SK-N-SH (cell line): ENCODE measurements at regions not wholly inside any gene's neighbourhood (a gene's known extent, or its start where the extent isn't known, plus 50 kb on each side); places are given as distances from the start of the nearest gene placed in this dataset.

Source experiments
- CTCF ChIA-PET: fragments of 300-600, 350-600 bp; formaldehyde crosslinking; extraction: SDS; loops from one replicate; lab custom pipeline; 2021; lab: Yijun Ruan, JAX
- POLR2A ChIA-PET: fragments of 350-600 bp; sonication (Branson Sonifier 250); formaldehyde crosslinking; extraction: SDS; loops from one replicate; lab custom pipeline; 2020; ENCODE audit warnings: antibody characterized with exemption, inconsistent platforms; lab: Yijun Ruan, JAX
- DNase-seq: peaks from one replicate; pipeline ENCODE4 v3.0.0; 2012
- H2AFZ ChIP-seq: fragments of 200-600 bp; sonication (generic); 2 replicates; pipeline ENCODE4 v1.8.1; 2016; ENCODE audit warnings: antibody characterized with exemption, mild to moderate bottlenecking, low read depth
- H3F3A ChIP-seq: fragments of 200-600 bp; sonication (generic); replicated peaks from 2 replicates; pipeline ENCODE3; 2016; ENCODE audit warnings: antibody characterized with exemption, mild to moderate bottlenecking; ENCODE audit not compliant: insufficient read depth
- H3K27ac ChIP-seq, 2 experiments: fragments of 200-500 bp in 1 of 2; fragments of 200-600 bp in 1 of 2; sonication (Bioruptor generic) in 1 of 2; sonication (generic), shearing (Covaris generic) in 1 of 2; 2 replicates each; pipeline versions ENCODE4 v1.5.1 to v1.6.1; 2014 to 2016; ENCODE audit warnings: low read depth in 2 of 2, inconsistent platforms in 1 of 2, low read length in 1 of 2, mild to moderate bottlenecking in 1 of 2, mixed read lengths in 1 of 2
- H3K27me3 ChIP-seq: fragments of 200-600 bp; sonication (generic), shearing (Covaris generic); 2 replicates; pipeline ENCODE4 v1.6.1; 2016; ENCODE audit warnings: mixed run types; ENCODE audit not compliant: insufficient read depth
- H3K36me3 ChIP-seq, 2 experiments: fragments of 200-500 bp in 1 of 2; fragments of 200-600 bp in 1 of 2; sonication (Bioruptor generic) in 1 of 2; sonication (generic) in 1 of 2; replicated peaks in 1 of 2; 2 replicates each; pipeline versions ENCODE3 to v1.5.1; 2014 to 2016; ENCODE audit warnings: low read length in 1 of 2, mild to moderate bottlenecking in 1 of 2; ENCODE audit not compliant: insufficient read depth in 2 of 2, control insufficient read depth in 1 of 2
- H3K4me1 ChIP-seq, 2 experiments: fragments of 200-500 bp in 1 of 2; fragments of 200-600 bp in 1 of 2; sonication (Bioruptor generic) in 1 of 2; sonication (generic), shearing (Covaris generic) in 1 of 2; 2 replicates each; pipeline versions ENCODE4 v1.5.1 to v1.6.1; 2014 to 2016; ENCODE audit warnings: low read depth in 1 of 2, low read length in 1 of 2, mixed run types in 1 of 2; ENCODE audit not compliant: insufficient read depth in 2 of 2, control insufficient read depth in 1 of 2
- H3K4me2 ChIP-seq: fragments of 200-600 bp; sonication (generic), shearing (Covaris generic); 2 replicates; pipeline ENCODE4 v1.6.1; 2017; ENCODE audit warnings: mixed run types
- H3K4me3 ChIP-seq, 2 experiments: fragments of 200-500 bp in 1 of 2; fragments of 200-600 bp in 1 of 2; sonication (Bioruptor generic) in 1 of 2; sonication (generic), shearing (Covaris generic) in 1 of 2; 2 replicates each; pipeline versions ENCODE4 v1.5.1 to v1.8.1; 2014 to 2016; ENCODE audit warnings: low read depth in 2 of 2, inconsistent platforms in 1 of 2, low read length in 1 of 2, mild to moderate bottlenecking in 1 of 2, mixed read lengths in 1 of 2, moderate library complexity in 1 of 2
- H3K79me2 ChIP-seq: fragments of 200-600 bp; sonication (generic); 2 replicates; pipeline ENCODE4 v1.8.1; 2017; ENCODE audit warnings: mild to moderate bottlenecking; ENCODE audit not compliant: insufficient read depth
- H3K9ac ChIP-seq: fragments of 200-600 bp; sonication (generic); 2 replicates; pipeline ENCODE4 v1.6.1; 2017; ENCODE audit warnings: mixed run types
- H3K9me2 ChIP-seq: fragments of 200-600 bp; sonication (generic); 2 replicates; pipeline ENCODE4 v1.6.1; 2017; ENCODE audit warnings: mixed run types
- H3K9me3 ChIP-seq: fragments of 200-600 bp; sonication (generic); 2 replicates; pipeline ENCODE4 v1.6.1; 2017; ENCODE audit warnings: mixed run types, mild to moderate bottlenecking, moderate library complexity
- H4K20me1 ChIP-seq: fragments of 200-600 bp; sonication (generic); 2 replicates; pipeline ENCODE4 v1.6.1; 2017; ENCODE audit warnings: mild to moderate bottlenecking, mixed run types; ENCODE audit not compliant: insufficient read depth
- EP300 ChIP-seq, 2 experiments: IDR thresholded peaks; 2 replicates each; pipeline versions ENCODE4 v1.4.0 to v1.6.1; 2012; ENCODE audit warnings: borderline replicate concordance in 1 of 2, low read depth in 1 of 2, low read length in 1 of 2
- FOSL2 ChIP-seq: IDR thresholded peaks from 2 replicates; pipeline ENCODE4 v1.4.0; 2012; ENCODE audit warnings: low read depth, mild to moderate bottlenecking, moderate library complexity, borderline replicate concordance
- GABPA ChIP-seq: IDR thresholded peaks from 2 replicates; pipeline ENCODE4 v1.4.0; 2012; ENCODE audit warnings: low read depth, mild to moderate bottlenecking
- MXI1 ChIP-seq: IDR thresholded peaks from 2 replicates; pipeline ENCODE4 v1.6.1; 2012; ENCODE audit warnings: mild to moderate bottlenecking, low read depth, low read length, improper control_type of control experiment
- POLR2AphosphoS5 ChIP-seq: IDR thresholded peaks from 2 replicates; pipeline ENCODE4 v1.6.1; 2012; ENCODE audit warnings: low read depth, low read length
- RAD21 ChIP-seq: IDR thresholded peaks from 2 replicates; pipeline ENCODE4 v1.6.1; 2012; ENCODE audit warnings: mild to moderate bottlenecking, low read length
- RXRA ChIP-seq: IDR thresholded peaks from 2 replicates; pipeline ENCODE4 v1.4.0; 2012; ENCODE audit warnings: low read depth, mild to moderate bottlenecking, borderline replicate concordance
- SIN3A ChIP-seq: IDR thresholded peaks from 2 replicates; pipeline ENCODE4 v1.6.1; 2012; ENCODE audit warnings: low read depth, mild to moderate bottlenecking, low read length, moderate library complexity, borderline replicate concordance
- TCF12 ChIP-seq: IDR thresholded peaks from 2 replicates; pipeline ENCODE4 v1.4.0; 2012
- YY1 ChIP-seq: IDR thresholded peaks from 2 replicates; pipeline ENCODE4 v1.4.0; 2012; ENCODE audit warnings: low read depth, mild to moderate bottlenecking
- WGBS: methylation state at CpG from one replicate; pipeline ENCODE4 v1.1.6; 2017; ENCODE audit warnings: low lambda C conversion rate; 5-methylcytosine and 5-hydroxymethylcytosine counted together
- TF ChIP-seq, protein P1 (sequence below): fragments of 200-600 bp; sonication (generic); IDR thresholded peaks from 2 replicates; pipeline ENCODE4 v1.6.1; 2017; ENCODE audit warnings: antibody characterized with exemption, mild to moderate bottlenecking, moderate library complexity
- TF ChIP-seq, protein P2 (sequence below): IDR thresholded peaks from 2 replicates; pipeline ENCODE4 v1.4.0; 2012; ENCODE audit warnings: low read depth
- TF ChIP-seq, protein P3 (sequence below): IDR thresholded peaks from 2 replicates; pipeline ENCODE4 v1.4.0; 2012; ENCODE audit warnings: low read depth, borderline replicate concordance

DNA sequence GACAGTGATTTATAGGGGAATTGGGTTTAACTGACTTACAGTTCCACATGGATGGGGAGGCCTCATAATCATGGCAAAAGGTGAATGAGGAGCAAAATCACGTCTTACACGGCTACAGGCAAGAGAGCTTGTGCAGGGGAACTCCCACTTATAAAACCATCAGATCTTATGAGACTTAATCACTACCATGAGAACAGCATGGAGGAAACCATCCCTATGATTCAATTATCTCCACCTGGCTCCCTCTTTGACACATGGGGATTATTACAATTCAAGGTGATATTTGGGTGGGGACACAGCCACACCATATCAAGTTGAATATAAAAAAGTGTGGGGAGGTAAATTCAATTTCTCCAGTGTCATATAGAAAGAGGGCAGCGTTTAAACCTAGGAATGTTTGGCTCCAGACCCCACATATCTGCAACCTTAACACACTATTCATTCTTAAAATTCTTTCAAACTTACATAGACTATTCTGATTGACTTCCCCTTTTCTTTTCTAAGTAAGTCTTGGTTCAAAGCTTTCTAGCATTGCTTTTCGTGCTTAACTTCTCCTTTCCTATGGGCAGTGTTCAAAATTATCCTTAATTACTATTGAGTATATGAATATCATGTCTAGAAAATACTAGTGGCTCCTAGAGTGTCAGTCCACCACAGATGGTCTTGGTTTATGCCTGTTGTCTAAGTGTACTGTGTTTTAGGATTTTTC, 446.7 kb upstream of the GBE1 start (continued):
- TF ChIP-seq, protein P1, sequence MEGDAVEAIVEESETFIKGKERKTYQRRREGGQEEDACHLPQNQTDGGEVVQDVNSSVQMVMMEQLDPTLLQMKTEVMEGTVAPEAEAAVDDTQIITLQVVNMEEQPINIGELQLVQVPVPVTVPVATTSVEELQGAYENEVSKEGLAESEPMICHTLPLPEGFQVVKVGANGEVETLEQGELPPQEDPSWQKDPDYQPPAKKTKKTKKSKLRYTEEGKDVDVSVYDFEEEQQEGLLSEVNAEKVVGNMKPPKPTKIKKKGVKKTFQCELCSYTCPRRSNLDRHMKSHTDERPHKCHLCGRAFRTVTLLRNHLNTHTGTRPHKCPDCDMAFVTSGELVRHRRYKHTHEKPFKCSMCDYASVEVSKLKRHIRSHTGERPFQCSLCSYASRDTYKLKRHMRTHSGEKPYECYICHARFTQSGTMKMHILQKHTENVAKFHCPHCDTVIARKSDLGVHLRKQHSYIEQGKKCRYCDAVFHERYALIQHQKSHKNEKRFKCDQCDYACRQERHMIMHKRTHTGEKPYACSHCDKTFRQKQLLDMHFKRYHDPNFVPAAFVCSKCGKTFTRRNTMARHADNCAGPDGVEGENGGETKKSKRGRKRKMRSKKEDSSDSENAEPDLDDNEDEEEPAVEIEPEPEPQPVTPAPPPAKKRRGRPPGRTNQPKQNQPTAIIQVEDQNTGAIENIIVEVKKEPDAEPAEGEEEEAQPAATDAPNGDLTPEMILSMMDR: no peak
- TF ChIP-seq RAD21 (no peak), RXRA (no peak), TCF12 (no peak), FOSL2 (no peak), MXI1 (no peak), GABPA (no peak)
- TF ChIP-seq, protein P2, sequence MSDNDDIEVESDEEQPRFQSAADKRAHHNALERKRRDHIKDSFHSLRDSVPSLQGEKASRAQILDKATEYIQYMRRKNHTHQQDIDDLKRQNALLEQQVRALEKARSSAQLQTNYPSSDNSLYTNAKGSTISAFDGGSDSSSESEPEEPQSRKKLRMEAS: no peak

DNA sequence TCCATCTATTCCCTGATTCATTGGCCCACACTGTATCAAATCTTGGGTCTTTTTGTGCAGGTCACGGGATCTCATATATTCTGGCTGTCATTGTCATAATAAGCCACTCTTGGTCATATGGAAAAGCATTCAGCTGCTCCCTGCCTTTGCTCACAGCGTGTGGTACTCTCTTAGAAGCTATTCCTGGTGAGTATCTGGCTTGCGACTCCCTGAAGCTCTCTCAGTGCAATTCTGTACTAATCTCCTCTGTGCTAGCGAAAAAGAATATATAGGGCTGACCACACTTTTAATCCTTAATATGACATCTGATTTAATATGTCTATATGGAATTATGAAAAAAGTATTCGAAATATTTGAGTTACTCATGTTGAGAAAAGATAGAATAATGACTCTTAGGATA, 440.8 kb upstream of the GBE1 start:
- no peak for TF ChIP-seq EP300 (IDR thresholded peaks at IDR 0.05; ENCODE audit: borderline replicate concordance in 1 of 2, low read depth in 1 of 2, low read length in 1 of 2)
- TF ChIP-seq SIN3A: no peak
- no peak for TF ChIP-seq YY1
- TF ChIP-seq, protein P3, sequence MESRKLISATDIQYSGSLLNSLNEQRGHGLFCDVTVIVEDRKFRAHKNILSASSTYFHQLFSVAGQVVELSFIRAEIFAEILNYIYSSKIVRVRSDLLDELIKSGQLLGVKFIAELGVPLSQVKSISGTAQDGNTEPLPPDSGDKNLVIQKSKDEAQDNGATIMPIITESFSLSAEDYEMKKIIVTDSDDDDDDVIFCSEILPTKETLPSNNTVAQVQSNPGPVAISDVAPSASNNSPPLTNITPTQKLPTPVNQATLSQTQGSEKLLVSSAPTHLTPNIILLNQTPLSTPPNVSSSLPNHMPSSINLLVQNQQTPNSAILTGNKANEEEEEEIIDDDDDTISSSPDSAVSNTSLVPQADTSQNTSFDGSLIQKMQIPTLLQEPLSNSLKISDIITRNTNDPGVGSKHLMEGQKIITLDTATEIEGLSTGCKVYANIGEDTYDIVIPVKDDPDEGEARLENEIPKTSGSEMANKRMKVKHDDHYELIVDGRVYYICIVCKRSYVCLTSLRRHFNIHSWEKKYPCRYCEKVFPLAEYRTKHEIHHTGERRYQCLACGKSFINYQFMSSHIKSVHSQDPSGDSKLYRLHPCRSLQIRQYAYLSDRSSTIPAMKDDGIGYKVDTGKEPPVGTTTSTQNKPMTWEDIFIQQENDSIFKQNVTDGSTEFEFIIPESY: no peak
- TF ChIP-seq POLR2AphosphoS5: no peak
- no peak for TF ChIP-seq MXI1
- POLR2A ChIA-PET: no interaction called here

More for the DNA sequence above, 440.8 kb upstream of the GBE1 start:
- no peaks in the 10 kb centered on the region for H3F3A ChIP-seq
- no peak overlapping the region for H2AFZ ChIP-seq
- H3K9ac ChIP-seq: no peak overlapping the region
- H3K27ac ChIP-seq: no peak overlapping the region
- DNase-seq: no peak
- H3K4me3 ChIP-seq: no peak overlapping the region
- H3K36me3 ChIP-seq: no peaks in the 10 kb centered on the region
- CTCF ChIA-PET: no interaction called here
- H3K4me1 ChIP-seq: no peaks in the 10 kb centered on the region
- H4K20me1 ChIP-seq: no peaks in the 10 kb centered on the region
- no peak overlapping the region for H3K4me2 ChIP-seq
- WGBS: 23% methylated on average over 5 of the region's 5 CpGs
- H3K27me3 ChIP-seq: no peaks in the 10 kb centered on the region
- no peaks in the 10 kb centered on the region for H3K9me3 ChIP-seq
- H3K79me2 ChIP-seq: no peaks in the 10 kb centered on the region
- H3K9me2 ChIP-seq: no peaks in the 10 kb centered on the region
